Esophagus muscularis mucosa (tissue), 4 donors: ENCODE measurements at regions not wholly inside any gene's neighbourhood (a gene's known extent, or its start where the extent isn't known, plus 50 kb on each side); places are given as distances from the start of the nearest gene placed in this dataset.

Experiments used
- CTCF ChIP-seq, 3 experiments: fragments of 200-600 bp in 2 of 3; fragments of 450-650 bp in 1 of 3; sonication (generic) in 2 of 3; IDR thresholded peaks; one replicate each; pipeline ENCODE4 v1.5.1; 2017 to 2019; ENCODE audit warnings: antibody characterized with exemption in 3 of 3, mild to moderate bottlenecking in 2 of 3, moderate library complexity in 1 of 3
- EP300 ChIP-seq: sonication (generic); formaldehyde crosslinking; IDR thresholded peaks from one replicate; pipeline ENCODE4 v1.6.1; 2017; ENCODE audit warnings: antibody characterized with exemption
- POLR2A ChIP-seq: fragments of 450-650 bp; IDR thresholded peaks from one replicate; pipeline ENCODE4 v1.6.1; 2017; ENCODE audit warnings: antibody characterized with exemption, moderate library complexity, mild to moderate bottlenecking, low read depth
- POLR2AphosphoS5 ChIP-seq, 2 donors: sonication (generic); formaldehyde crosslinking; IDR thresholded peaks; one replicate each; pipeline ENCODE4 v1.6.1; 2017; ENCODE audit warnings: antibody characterized with exemption in 2 of 2

- TF ChIP-seq CTCF (IDR thresholded peaks at IDR 0.05) (no peak), EP300 (no peak), POLR2A (no peak), POLR2AphosphoS5 (IDR thresholded peaks at IDR 0.05) (no peak)
These were observed 73.8 kb downstream of the SLITRK6 start for GRCh38 chr13:85725433-85725832.
